ENCODE measurements at regions not wholly inside any gene's neighbourhood (a gene's known extent, or its start where the extent isn't known, plus 50 kb on each side); places are given as distances from the start of the nearest gene placed in this dataset.

GRCh38 chr13:73140801-73141200 is 82.0 kb downstream of the KLF5 start:
- TF ChIP-seq CTCF (IDR thresholded peaks at IDR 0.05; ENCODE audit: unreplicated experiment), result no peak
- no peak overlapping the region for H3K27ac Mint-ChIP-seq (ENCODE audit: unreplicated experiment)
- H3K4me3 Mint-ChIP-seq (ENCODE audit: unreplicated experiment), result no peak overlapping the region
- H3K27me3 Mint-ChIP-seq (ENCODE audit: unreplicated experiment), result peaks cover 2% of the 10 kb centered on the region
- H3K9me3 Mint-ChIP-seq (ENCODE audit: unreplicated experiment), result no peaks in the 10 kb centered on the region
- no peaks in the 10 kb centered on the region for H3K36me3 Mint-ChIP-seq (ENCODE audit: low read depth, unreplicated experiment)
- peaks cover 4% of the 10 kb centered on the region for H3K4me1 Mint-ChIP-seq (ENCODE audit: unreplicated experiment)
- no peak for DNase-seq (ENCODE audit: low spot score)

DNA sequence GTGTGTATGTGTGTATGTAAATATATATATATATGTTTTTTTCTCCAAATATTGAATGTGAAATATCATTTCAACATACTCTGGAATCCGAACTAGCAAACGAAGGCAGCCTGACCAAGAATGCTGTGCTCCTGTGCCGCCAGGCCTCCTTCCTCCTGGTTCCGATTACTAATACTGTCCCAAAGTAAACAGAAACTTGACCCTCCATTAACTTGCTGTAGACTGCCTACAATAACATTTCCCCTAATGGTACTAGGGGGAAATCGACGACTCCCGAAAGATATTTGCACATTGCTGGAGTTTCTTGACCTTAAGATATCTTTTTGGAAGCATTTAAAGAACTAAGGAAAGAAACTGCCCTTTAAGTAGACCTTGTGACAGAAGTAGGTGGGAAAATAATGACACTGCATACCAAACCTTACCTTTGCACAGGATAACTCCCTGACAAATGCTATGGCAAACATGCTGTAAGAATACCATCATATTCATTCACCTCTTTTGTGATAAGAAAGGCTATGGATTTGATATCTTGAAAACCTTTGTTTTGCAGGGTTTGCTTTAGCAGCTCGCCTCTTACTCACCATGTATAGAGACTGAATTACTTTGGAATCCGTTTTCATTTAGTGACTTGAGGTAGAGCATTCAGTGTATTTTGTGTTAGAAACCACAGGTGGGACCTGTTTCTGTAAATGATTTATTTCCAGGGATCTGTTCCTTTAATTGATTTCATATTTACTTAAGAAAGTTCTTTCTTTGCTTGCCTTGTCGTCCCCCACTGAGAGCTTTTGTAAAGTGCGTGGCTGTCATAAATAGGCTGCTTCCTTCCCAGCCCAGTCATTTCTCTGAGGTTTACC is 80.1 kb downstream of the KLF5 start:
- no peak for DNase-seq (ENCODE audit: low spot score)
- Mint-ChIP-seq H3K9me3 (ENCODE audit: unreplicated experiment) (no peaks in the 10 kb centered on the region), H3K4me1 (ENCODE audit: unreplicated experiment) (peaks cover 4% of the 10 kb centered on the region), H3K27me3 (ENCODE audit: unreplicated experiment) (no peaks in the 10 kb centered on the region), H3K36me3 (ENCODE audit: low read depth, unreplicated experiment) (no peaks in the 10 kb centered on the region), H3K4me3 (ENCODE audit: unreplicated experiment) (no peak overlapping the region), H3K27ac (ENCODE audit: unreplicated experiment) (no peak overlapping the region)
- TF ChIP-seq CTCF (IDR thresholded peaks at IDR 0.05; ENCODE audit: unreplicated experiment), result no peak

GRCh38 chr13:73138276-73138637 is 79.5 kb downstream of the KLF5 start:
- TF ChIP-seq CTCF (IDR thresholded peaks at IDR 0.05; ENCODE audit: unreplicated experiment), result no peak
- Mint-ChIP-seq H3K9me3 (ENCODE audit: unreplicated experiment) (no peaks in the 10 kb centered on the region), H3K27me3 (ENCODE audit: unreplicated experiment) (no peaks in the 10 kb centered on the region), H3K4me1 (ENCODE audit: unreplicated experiment) (peaks cover 4% of the 10 kb centered on the region), H3K4me3 (ENCODE audit: unreplicated experiment) (no peak overlapping the region), H3K27ac (ENCODE audit: unreplicated experiment) (no peak overlapping the region), H3K36me3 (ENCODE audit: low read depth, unreplicated experiment) (no peaks in the 10 kb centered on the region)
- no peak for DNase-seq (ENCODE audit: low spot score)

- no peak overlapping the region for H3K27ac Mint-ChIP-seq (ENCODE audit: unreplicated experiment)
Observed at GRCh38 chr13:73136776-73137175, 78.0 kb downstream of the KLF5 start.

More at GRCh38 chr13:73136776-73137175, 78.0 kb downstream of the KLF5 start:
- no peaks in the 10 kb centered on the region for H3K27me3 Mint-ChIP-seq (ENCODE audit: unreplicated experiment)
- no peak for DNase-seq (ENCODE audit: low spot score)
- peaks cover 4% of the 10 kb centered on the region for H3K4me1 Mint-ChIP-seq (ENCODE audit: unreplicated experiment)
- TF ChIP-seq CTCF (IDR thresholded peaks at IDR 0.05; ENCODE audit: unreplicated experiment), result no peak
- H3K36me3 Mint-ChIP-seq (ENCODE audit: low read depth, unreplicated experiment), result no peaks in the 10 kb centered on the region
- no peak overlapping the region for H3K4me3 Mint-ChIP-seq (ENCODE audit: unreplicated experiment)
- no peaks in the 10 kb centered on the region for H3K9me3 Mint-ChIP-seq (ENCODE audit: unreplicated experiment)

All from endothelial cell (in vitro differentiated cells).